H1 (cell line): ENCODE measurements at regions not wholly inside any gene's neighbourhood (a gene's known extent, or its start where the extent isn't known, plus 50 kb on each side); places are given as distances from the start of the nearest gene placed in this dataset.

Source experiments
- CTCF ChIA-PET: fragments of 300-600 bp; sonication (Branson Sonifier 250); formaldehyde crosslinking; loops from one replicate; lab custom pipeline; 2021; ENCODE audit not compliant: partially characterized antibody; lab: Charles Lee
- POLR2A ChIA-PET: fragments of 300-600 bp; sonication (Branson Sonifier 250); formaldehyde crosslinking; loops from one replicate; lab custom pipeline; 2021; ENCODE audit warnings: inconsistent platforms; ENCODE audit not compliant: partially characterized antibody; lab: Charles Lee
- DNase-seq, 2 experiments: peaks; one replicate each; pipeline versions ENCODE4 v3.0.0 to v3.0.0-alpha.2; 2010 to 2022; ENCODE audit warnings: low spot score in 2 of 2, low read depth in 1 of 2, mixed read lengths in 1 of 2
- FAIRE-seq: peaks from 2 replicates; lab custom pipeline; 2011; peaks lifted over from hg19 to GRCh38; lab: Jason Lieb, UNC
- H2AFZ ChIP-seq: 2 replicates; pipeline ENCODE4 v1.8.1; 2012; ENCODE audit warnings: low read length, inconsistent platforms
- H2AK5ac ChIP-seq: 2 replicates; pipeline ENCODE4 v1.6.1; 2013; ENCODE audit warnings: low read depth, low read length
- H2BK120ac ChIP-seq: replicated peaks from 2 replicates; pipeline ENCODE3; 2013; ENCODE audit warnings: low read depth, low read length, inconsistent platforms
- H2BK12ac ChIP-seq: 2 replicates; pipeline ENCODE4 v1.6.1; 2013; ENCODE audit warnings: low read depth, low read length
- H2BK15ac ChIP-seq: 2 replicates; pipeline ENCODE4 v1.6.1; 2013; ENCODE audit warnings: low read length
- H2BK20ac ChIP-seq: 2 replicates; pipeline ENCODE4 v1.6.1; 2013; ENCODE audit warnings: low read length
- H2BK5ac ChIP-seq: 2 replicates; pipeline ENCODE4 v1.6.1; 2013; ENCODE audit warnings: low read depth, low read length
- H3K14ac ChIP-seq: 2 replicates; pipeline ENCODE4 v1.6.1; 2013; ENCODE audit warnings: inconsistent platforms; ENCODE audit not compliant: insufficient read length
- H3K18ac ChIP-seq: 2 replicates; pipeline ENCODE4 v1.6.1; 2013; ENCODE audit warnings: low read length; ENCODE audit errors: extremely low read depth
- H3K23ac ChIP-seq: 2 replicates; pipeline ENCODE4 v1.6.1; 2013; ENCODE audit warnings: inconsistent platforms; ENCODE audit not compliant: insufficient read length
- H3K23me2 ChIP-seq: 2 replicates; pipeline ENCODE4 v1.6.1; 2013; ENCODE audit warnings: low read depth, low read length
- H3K27ac ChIP-seq: 2 replicates; pipeline ENCODE4 v1.6.1; 2011; ENCODE audit warnings: low read depth, low read length, inconsistent platforms
- H3K27me3 ChIP-seq, 4 experiments: replicated peaks in 1 of 4; 1 replicate in 1 of 4; 2 replicates in 3 of 4; pipeline versions ENCODE4 v1.6.1 to v1.8.1; 2011 to 2013; ENCODE audit warnings: low read length in 3 of 4, mild to moderate bottlenecking in 3 of 4, inconsistent platforms in 2 of 4, mixed read lengths in 2 of 4, moderate library complexity in 1 of 4; ENCODE audit not compliant: control insufficient read depth in 3 of 4, insufficient read depth in 3 of 4; ENCODE audit errors: extremely low read depth in 1 of 4
- H3K36me3 ChIP-seq, 4 experiments: 2 replicates each; pipeline versions ENCODE4 v1.6.1 to v1.8.1; 2011 to 2013; ENCODE audit warnings: mild to moderate bottlenecking in 4 of 4, low read length in 3 of 4, moderate library complexity in 2 of 4, control low read depth in 1 of 4, inconsistent platforms in 1 of 4; ENCODE audit not compliant: insufficient read depth in 4 of 4, control insufficient read depth in 2 of 4
- H3K4ac ChIP-seq: replicated peaks from 2 replicates; pipeline ENCODE3; 2013; ENCODE audit warnings: low read length, low read depth, mixed read lengths, inconsistent platforms; ENCODE audit not compliant: insufficient read length
- H3K4me1 ChIP-seq, 4 experiments: replicated peaks in 1 of 4; 1 replicate in 1 of 4; 2 replicates in 3 of 4; pipeline versions ENCODE4 v1.6.1 to v1.8.1; 2011 to 2013; ENCODE audit warnings: low read length in 3 of 4, inconsistent platforms in 2 of 4, mixed read lengths in 1 of 4; ENCODE audit not compliant: insufficient read depth in 4 of 4, control insufficient read depth in 3 of 4
- H3K4me2 ChIP-seq, 2 experiments: 2 replicates each; pipeline versions ENCODE4 v1.6.1 to v1.8.1; 2011 to 2013; ENCODE audit warnings: low read depth in 2 of 2, low read length in 2 of 2, control low read depth in 1 of 2, inconsistent platforms in 1 of 2, mild to moderate bottlenecking in 1 of 2; ENCODE audit not compliant: insufficient read depth in 1 of 2
- H3K4me3 ChIP-seq, 4 experiments: fragments of 200-600, 300-600 bp in 1 of 4; sonication (generic), shearing (Covaris generic), sonication (Bioruptor Twin) in 1 of 4; 2 replicates each; pipeline versions ENCODE4 v1.5.1 to v1.8.1; 2011 to 2016; ENCODE audit warnings: low read length in 4 of 4, low read depth in 3 of 4, control low read depth in 2 of 4, inconsistent platforms in 2 of 4, mild to moderate bottlenecking in 2 of 4, mixed read lengths in 1 of 4, moderate library complexity in 1 of 4; ENCODE audit not compliant: insufficient read depth in 2 of 4; ENCODE audit errors: extremely low read depth in 1 of 4
- H3K56ac ChIP-seq: replicated peaks from 2 replicates; pipeline ENCODE3; 2013; ENCODE audit warnings: low read depth, mild to moderate bottlenecking, mixed read lengths, low read length, inconsistent platforms; ENCODE audit not compliant: insufficient read length
- H3K79me1 ChIP-seq: 2 replicates; pipeline ENCODE4 v1.6.1; 2013; ENCODE audit warnings: low read depth, low read length, control low read depth
- H3K79me2 ChIP-seq, 2 experiments: 2 replicates each; pipeline versions ENCODE4 v1.6.1 to v1.8.1; 2012 to 2013; ENCODE audit warnings: low read length in 2 of 2, mild to moderate bottlenecking in 2 of 2, inconsistent platforms in 1 of 2; ENCODE audit not compliant: insufficient read depth in 2 of 2, control insufficient read depth in 1 of 2
- H3K9ac ChIP-seq, 4 experiments: replicated peaks in 1 of 4; 1 replicate in 1 of 4; 2 replicates in 3 of 4; pipeline versions ENCODE4 v1.6.1 to v1.8.1; 2011 to 2013; ENCODE audit warnings: low read depth in 3 of 4, low read length in 3 of 4, control low read depth in 2 of 4, mild to moderate bottlenecking in 2 of 4, moderate library complexity in 2 of 4, inconsistent platforms in 1 of 4; ENCODE audit errors: extremely low read depth in 1 of 4
- H3K9me3 ChIP-seq, 2 experiments: 2 replicates each; pipeline versions ENCODE4 v1.6.1 to v1.8.1; 2012 to 2013; ENCODE audit warnings: mild to moderate bottlenecking in 2 of 2, moderate library complexity in 2 of 2, control low read depth in 1 of 2, inconsistent platforms in 1 of 2, low read depth in 1 of 2, low read length in 1 of 2, mixed read lengths in 1 of 2; ENCODE audit not compliant: insufficient read depth in 2 of 2
- H4K20me1 ChIP-seq, 2 experiments: replicated peaks in 1 of 2; 2 replicates each; pipeline versions ENCODE3 to v1.8.1; 2011 to 2013; ENCODE audit warnings: inconsistent platforms in 2 of 2, low read length in 2 of 2, mild to moderate bottlenecking in 1 of 2; ENCODE audit not compliant: insufficient read depth in 2 of 2, control insufficient read depth in 1 of 2
- H4K5ac ChIP-seq: 2 replicates; pipeline ENCODE4 v1.6.1; 2013; ENCODE audit warnings: low read length, low read depth, mixed read lengths, inconsistent platforms; ENCODE audit not compliant: insufficient read length
- H4K8ac ChIP-seq: 2 replicates; pipeline ENCODE4 v1.8.0; 2013; ENCODE audit warnings: mild to moderate bottlenecking, moderate library complexity, low read length, inconsistent platforms; ENCODE audit not compliant: insufficient read depth; ENCODE audit errors: extremely low read depth
- H4K91ac ChIP-seq: replicated peaks from 2 replicates; pipeline ENCODE3; 2013; ENCODE audit warnings: low read length, mixed read lengths, inconsistent platforms; ENCODE audit not compliant: insufficient read length
- CHD1 ChIP-seq: IDR thresholded peaks from 2 replicates; pipeline ENCODE4 v1.6.1; 2012; ENCODE audit warnings: low read depth, low read length, improper control_type of control experiment
- EP300 ChIP-seq, 2 experiments: IDR thresholded peaks; 1 replicate in 1 of 2; 2 replicates in 1 of 2; pipeline ENCODE4 v1.6.1; 2011 to 2012; ENCODE audit warnings: low read depth in 2 of 2, low read length in 2 of 2, mild to moderate bottlenecking in 2 of 2, borderline replicate concordance in 1 of 2, inconsistent platforms in 1 of 2, moderate library complexity in 1 of 2
- KDM4A ChIP-seq: IDR thresholded peaks from one replicate; pipeline ENCODE4 v1.7.1; 2012; ENCODE audit warnings: low read depth, mild to moderate bottlenecking, moderate library complexity, low read length, inconsistent platforms; ENCODE audit not compliant: severe bottlenecking
- POLR2A ChIP-seq, 2 experiments: IDR thresholded peaks; 1 replicate in 1 of 2; 2 replicates in 1 of 2; pipeline ENCODE4 v1.6.1; 2011; ENCODE audit warnings: low read depth in 2 of 2, low read length in 2 of 2, mild to moderate bottlenecking in 2 of 2; ENCODE audit errors: control extremely low read depth in 1 of 2
- RBBP5 ChIP-seq: IDR thresholded peaks from 2 replicates; pipeline ENCODE4 v1.7.1; 2012; ENCODE audit warnings: low read depth, mild to moderate bottlenecking, inconsistent platforms, low read length, moderate library complexity, borderline replicate concordance
- RFX5 ChIP-seq: IDR thresholded peaks from 2 replicates; pipeline ENCODE4 v1.6.1; 2011; ENCODE audit warnings: low read depth, low read length, improper control_type of control experiment, borderline replicate concordance
- SP4 ChIP-seq: IDR thresholded peaks from 2 replicates; pipeline ENCODE4 v1.6.1; 2012; ENCODE audit warnings: low read length, inconsistent platforms
- SRF ChIP-seq: IDR thresholded peaks from 2 replicates; pipeline ENCODE4 v1.6.1; 2011; ENCODE audit warnings: mild to moderate bottlenecking, low read depth, low read length, moderate library complexity
- TEAD4 ChIP-seq: IDR thresholded peaks from 2 replicates; pipeline ENCODE4 v1.6.1; 2012; ENCODE audit warnings: low read depth, low read length, inconsistent platforms, mixed read lengths
- WGBS, 2 experiments: shearing (Covaris generic) in 1 of 2; methylation state at CpG; one replicate each; pipeline versions ENCODE4 v1.1.6 to v1.1.7; 2013 to 2015; ENCODE audit warnings: low lambda C conversion rate in 2 of 2, mixed read lengths in 2 of 2, inconsistent platforms in 1 of 2, low coverage in 1 of 2, missing lambda C conversion rate in 1 of 2; ENCODE audit not compliant: insufficient replicate concordance in 2 of 2, insufficient coverage in 1 of 2, insufficient read length in 1 of 2; ENCODE audit errors: extremely low coverage in 1 of 2, missing lambda C conversion rate in 1 of 2; 5-methylcytosine and 5-hydroxymethylcytosine counted together

GRCh38 chr5:17426104-17426749 is 71.8 kb upstream of the TAF11L2 start:
- Histone ChIP-seq H3K18ac (no peak overlapping the region), H3K79me1 (no peaks in the 10 kb centered on the region), H3K4me3 (no peak overlapping the region), H3K56ac (no peak overlapping the region), H4K91ac (no peak overlapping the region), H4K8ac (no peak overlapping the region), H3K4me2 (no peak overlapping the region), H2BK5ac (no peak overlapping the region), H3K4me1 (peaks cover 0 to 2% (median 0%) of the 10 kb centered on the region in 4 experiments; a peak in 3 of 7 replicates), H3K9me3 (no peaks in the 10 kb centered on the region), H3K4ac (no peak overlapping the region), H3K23ac (no peak overlapping the region), H2AK5ac (no peak overlapping the region), H2AFZ (no peak overlapping the region), H2BK15ac (no peak overlapping the region), H3K36me3 (no peaks in the 10 kb centered on the region), H3K14ac (no peak overlapping the region), H3K27ac (no peak overlapping the region), H2BK120ac (no peak overlapping the region), H4K5ac (no peak overlapping the region), H3K23me2 (no peaks in the 10 kb centered on the region), H2BK12ac (no peak overlapping the region), H4K20me1 (no peaks in the 10 kb centered on the region), H2BK20ac (no peak overlapping the region), H3K79me2 (no peaks in the 10 kb centered on the region), H3K9ac (no peak overlapping the region), H3K27me3 (no peaks in the 10 kb centered on the region)
- 77% methylated on average over 2 of the region's 2 CpGs; no CpG with 5 or more reads in 1 of the 2 experiments for WGBS, 2 experiments
- DNase-seq = no peak
- no peak for FAIRE-seq
- ChIA-PET POLR2A (interaction anchor here (0.7 kb wide), 1 partner anchor 19 kb away, joined by 3 read pairs; no protein-coding TSS in a partner anchor), CTCF (interaction anchor here (1.1 to 1.5 kb wide), 3 partner anchors 12 to 141 kb away, joined by 3 to 4 read pairs (median 3); no protein-coding TSS in a partner anchor)
- TF ChIP-seq TEAD4 (no peak), EP300 (IDR thresholded peaks at IDR 0.05; ENCODE audit: borderline replicate concordance in 1 of 2, low read depth in 2 of 2, low read length in 2 of 2) (no peak), POLR2A (IDR thresholded peaks at IDR 0.05; ENCODE audit: control extremely low read depth in 1 of 2, low read depth in 2 of 2, low read length in 2 of 2) (no peak), SP4 (no peak), RBBP5 (no peak), CHD1 (no peak), SRF (no peak), KDM4A (no peak), RFX5 (no peak)
